HG02763 (cell line): ENCODE measurements at regions not wholly inside any gene's neighbourhood (a gene's known extent, or its start where the extent isn't known, plus 50 kb on each side); places are given as distances from the start of the nearest gene placed in this dataset.

Experiments used
- ATAC-seq: cut with Tn5 transposase; IDR thresholded peaks from one replicate; pipeline ENCODE4 v1.9.1; 2021; ENCODE audit warnings: mild to moderate bottlenecking, moderate library complexity; ENCODE audit not compliant: unreplicated experiment

GRCh38 chr4:16278178-16278577, 51.9 kb upstream of the TAPT1 start:
- ATAC-seq = no peak
